ENCODE measurements at regions not wholly inside any gene's neighbourhood (a gene's known extent, or its start where the extent isn't known, plus 50 kb on each side); places are given as distances from the start of the nearest gene placed in this dataset.

DNA sequence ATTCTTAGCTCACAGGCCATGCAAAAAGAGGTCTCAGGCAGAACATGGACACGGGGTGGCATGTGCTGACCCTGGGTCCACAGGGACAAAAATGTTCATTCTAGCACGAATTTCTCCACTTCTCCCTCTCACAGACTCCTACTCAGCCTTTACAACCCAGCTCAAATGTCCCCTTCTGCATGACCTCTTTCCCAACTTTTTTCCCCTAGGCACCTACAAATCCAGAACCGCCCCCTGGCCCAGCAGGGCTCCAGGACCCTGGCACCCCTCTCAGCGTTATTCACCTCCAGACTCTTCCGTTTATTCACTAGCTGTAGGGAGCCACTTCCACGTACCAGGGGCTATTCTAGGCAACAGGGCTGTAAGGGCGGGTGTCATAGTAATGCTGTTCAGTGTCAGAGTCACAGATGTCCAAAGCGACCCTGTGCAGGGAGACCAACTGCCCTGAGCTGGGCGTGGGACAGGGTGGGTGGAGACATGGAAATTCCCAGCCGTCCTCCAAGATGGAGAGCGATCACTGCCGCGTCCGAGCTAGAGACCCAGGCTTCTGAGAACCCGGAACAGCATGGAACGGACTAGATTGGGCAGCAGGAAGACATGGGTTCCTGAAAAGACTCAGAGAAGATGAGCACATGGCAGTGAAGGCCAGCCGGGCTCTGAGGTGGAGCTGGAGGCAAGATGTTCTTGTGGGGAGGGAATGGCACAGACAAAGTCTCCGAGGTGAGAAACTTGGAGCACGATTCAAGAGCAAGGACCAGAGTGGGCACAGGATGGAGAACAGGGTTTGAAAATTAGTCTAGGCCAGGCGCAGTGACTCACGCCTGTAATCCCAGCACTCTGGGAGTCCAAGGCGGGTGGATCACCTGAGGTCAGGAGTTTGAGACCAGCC is 274.9 kb upstream of the RTL1 start:
- TF ChIP-seq, protein P1, sequence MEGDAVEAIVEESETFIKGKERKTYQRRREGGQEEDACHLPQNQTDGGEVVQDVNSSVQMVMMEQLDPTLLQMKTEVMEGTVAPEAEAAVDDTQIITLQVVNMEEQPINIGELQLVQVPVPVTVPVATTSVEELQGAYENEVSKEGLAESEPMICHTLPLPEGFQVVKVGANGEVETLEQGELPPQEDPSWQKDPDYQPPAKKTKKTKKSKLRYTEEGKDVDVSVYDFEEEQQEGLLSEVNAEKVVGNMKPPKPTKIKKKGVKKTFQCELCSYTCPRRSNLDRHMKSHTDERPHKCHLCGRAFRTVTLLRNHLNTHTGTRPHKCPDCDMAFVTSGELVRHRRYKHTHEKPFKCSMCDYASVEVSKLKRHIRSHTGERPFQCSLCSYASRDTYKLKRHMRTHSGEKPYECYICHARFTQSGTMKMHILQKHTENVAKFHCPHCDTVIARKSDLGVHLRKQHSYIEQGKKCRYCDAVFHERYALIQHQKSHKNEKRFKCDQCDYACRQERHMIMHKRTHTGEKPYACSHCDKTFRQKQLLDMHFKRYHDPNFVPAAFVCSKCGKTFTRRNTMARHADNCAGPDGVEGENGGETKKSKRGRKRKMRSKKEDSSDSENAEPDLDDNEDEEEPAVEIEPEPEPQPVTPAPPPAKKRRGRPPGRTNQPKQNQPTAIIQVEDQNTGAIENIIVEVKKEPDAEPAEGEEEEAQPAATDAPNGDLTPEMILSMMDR (IDR thresholded peaks at IDR 0.05), result no peak
- no peak for TF ChIP-seq POLR2AphosphoS5 (IDR thresholded peaks at IDR 0.05)
- no peak for TF ChIP-seq POLR2A (IDR thresholded peaks at IDR 0.05)

All from prostate gland (tissue), 2 donors.